BE2C (cell line): ENCODE measurements at regions not wholly inside any gene's neighbourhood (a gene's known extent, or its start where the extent isn't known, plus 50 kb on each side); places are given as distances from the start of the nearest gene placed in this dataset.

Source experiments
- DNase-seq: peaks from one replicate; pipeline ENCODE4 v3.0.0-alpha.2; 2020
- H3K27me3 ChIP-seq: fragments of 250-450 bp; sonication (Bioruptor Pico); 2 replicates; pipeline ENCODE4 v1.5.1; 2020; ENCODE audit warnings: mild to moderate bottlenecking
- H3K36me3 ChIP-seq: fragments of 250-450 bp; sonication (Bioruptor Pico); 2 replicates; pipeline ENCODE4 v1.5.1; 2020; ENCODE audit warnings: mild to moderate bottlenecking
- H3K4me1 ChIP-seq: fragments of 250-450 bp; sonication (Bioruptor Pico); 2 replicates; pipeline ENCODE4 v1.5.1; 2020
- H3K4me3 ChIP-seq: 2 replicates; pipeline ENCODE4 v1.5.1; 2011; ENCODE audit warnings: low read depth, low read length
- H3K9me3 ChIP-seq: fragments of 250-450 bp; sonication (Bioruptor Pico); 2 replicates; pipeline ENCODE4 v1.5.1; 2020
- TF ChIP-seq, protein P1 (sequence below): IDR thresholded peaks from 2 replicates; pipeline ENCODE4 v1.5.1; 2012; ENCODE audit warnings: mild to moderate bottlenecking, low read depth, low read length

GRCh38 chr7:10733747-10734146 is 239.9 kb upstream of the PHF14 start:
- DNase-seq: no peak
- no peaks in the 10 kb centered on the region for H3K4me1 ChIP-seq
- no peak overlapping the region for H3K4me3 ChIP-seq
- H3K27me3 ChIP-seq: no peaks in the 10 kb centered on the region
- no peaks in the 10 kb centered on the region for H3K9me3 ChIP-seq
- H3K36me3 ChIP-seq: no peaks in the 10 kb centered on the region
- TF ChIP-seq, protein P1, sequence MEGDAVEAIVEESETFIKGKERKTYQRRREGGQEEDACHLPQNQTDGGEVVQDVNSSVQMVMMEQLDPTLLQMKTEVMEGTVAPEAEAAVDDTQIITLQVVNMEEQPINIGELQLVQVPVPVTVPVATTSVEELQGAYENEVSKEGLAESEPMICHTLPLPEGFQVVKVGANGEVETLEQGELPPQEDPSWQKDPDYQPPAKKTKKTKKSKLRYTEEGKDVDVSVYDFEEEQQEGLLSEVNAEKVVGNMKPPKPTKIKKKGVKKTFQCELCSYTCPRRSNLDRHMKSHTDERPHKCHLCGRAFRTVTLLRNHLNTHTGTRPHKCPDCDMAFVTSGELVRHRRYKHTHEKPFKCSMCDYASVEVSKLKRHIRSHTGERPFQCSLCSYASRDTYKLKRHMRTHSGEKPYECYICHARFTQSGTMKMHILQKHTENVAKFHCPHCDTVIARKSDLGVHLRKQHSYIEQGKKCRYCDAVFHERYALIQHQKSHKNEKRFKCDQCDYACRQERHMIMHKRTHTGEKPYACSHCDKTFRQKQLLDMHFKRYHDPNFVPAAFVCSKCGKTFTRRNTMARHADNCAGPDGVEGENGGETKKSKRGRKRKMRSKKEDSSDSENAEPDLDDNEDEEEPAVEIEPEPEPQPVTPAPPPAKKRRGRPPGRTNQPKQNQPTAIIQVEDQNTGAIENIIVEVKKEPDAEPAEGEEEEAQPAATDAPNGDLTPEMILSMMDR: no peak

DNA sequence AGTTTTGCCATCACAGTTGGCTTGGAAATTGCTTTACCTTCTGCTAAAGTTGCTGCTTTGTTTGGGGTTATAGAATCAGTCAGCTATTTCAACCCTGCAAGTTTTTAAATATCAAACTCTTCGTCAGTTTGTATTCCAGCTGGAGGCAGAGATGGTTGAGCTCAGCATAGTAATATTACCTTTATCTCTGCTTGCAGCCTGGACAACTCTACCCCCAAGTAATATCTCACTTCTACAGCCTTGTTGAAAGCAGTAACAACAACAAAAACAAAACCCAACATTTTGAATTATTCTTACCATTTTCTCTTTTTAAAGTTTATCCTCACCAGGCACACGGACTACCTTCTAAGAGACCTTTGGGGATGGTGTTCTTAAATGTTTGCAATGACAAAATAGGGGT is 239.1 kb upstream of the PHF14 start:
- Histone ChIP-seq H3K36me3 (no peaks in the 10 kb centered on the region), H3K4me1 (no peaks in the 10 kb centered on the region), H3K27me3 (no peaks in the 10 kb centered on the region), H3K4me3 (no peak overlapping the region), H3K9me3 (no peaks in the 10 kb centered on the region)
- TF ChIP-seq, protein P1: no peak
- DNase-seq: no peak

DNA sequence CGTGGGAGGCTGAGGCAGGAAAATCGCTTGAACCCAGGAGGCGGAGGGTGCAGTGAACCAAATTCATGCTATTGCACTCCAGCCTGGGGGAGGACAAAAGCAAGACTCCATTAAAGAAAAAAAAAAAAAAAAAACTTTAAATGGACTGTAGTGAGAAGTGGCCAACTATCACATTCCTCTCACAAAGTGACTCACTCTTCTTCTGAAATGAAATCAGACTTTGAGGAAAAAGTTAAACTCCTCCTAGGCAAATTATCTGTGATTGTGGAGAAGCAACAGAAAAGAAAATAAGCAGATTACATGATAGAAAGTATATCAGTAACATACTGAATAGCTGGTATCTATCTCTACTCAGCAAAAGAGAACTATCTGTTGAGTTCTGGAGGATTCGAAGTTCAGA is 234.3 kb upstream of the PHF14 start:
- TF ChIP-seq, protein P1: no peak
- Histone ChIP-seq H3K27me3 (no peaks in the 10 kb centered on the region), H3K36me3 (no peaks in the 10 kb centered on the region), H3K4me3 (no peak overlapping the region), H3K9me3 (no peaks in the 10 kb centered on the region), H3K4me1 (no peaks in the 10 kb centered on the region)
- no peak for DNase-seq

GRCh38 chr7:10740805-10741204 is 232.9 kb upstream of the PHF14 start:
- Histone ChIP-seq H3K27me3 (no peaks in the 10 kb centered on the region), H3K4me1 (no peaks in the 10 kb centered on the region), H3K36me3 (no peaks in the 10 kb centered on the region), H3K9me3 (no peaks in the 10 kb centered on the region), H3K4me3 (no peak overlapping the region)
- DNase-seq: no peak
- TF ChIP-seq, protein P1: no peak

- TF ChIP-seq, protein P1: no peak
- H3K27me3 ChIP-seq: no peaks in the 10 kb centered on the region
- no peak overlapping the region for H3K4me3 ChIP-seq
- DNase-seq: no peak
- H3K4me1 ChIP-seq: no peaks in the 10 kb centered on the region
- no peaks in the 10 kb centered on the region for H3K36me3 ChIP-seq
- peaks cover 4% of the 10 kb centered on the region; the same call in 1 of the 2 replicates for H3K9me3 ChIP-seq
These were observed 216.7 kb upstream of the PHF14 start for GRCh38 chr7:10756981-10757380.

DNA sequence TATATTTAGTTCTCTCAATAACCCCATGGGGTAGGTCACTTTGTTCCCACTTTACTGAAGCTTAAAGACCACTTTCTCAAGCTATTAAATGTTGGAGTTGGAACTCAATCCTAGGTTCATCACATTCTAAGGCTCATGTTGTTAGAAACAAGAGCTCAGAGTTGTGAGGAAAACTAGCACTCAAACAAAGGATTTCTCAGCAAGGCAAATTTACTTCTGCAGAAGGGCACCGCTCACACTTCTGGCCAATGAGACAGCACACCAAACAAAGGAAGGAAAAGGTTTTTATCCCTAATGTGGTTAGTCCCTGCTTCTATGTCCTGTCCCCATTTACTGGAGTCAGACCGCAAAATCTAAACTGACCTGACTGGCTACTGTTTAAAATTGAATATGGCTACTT is 214.6 kb upstream of the PHF14 start:
- Histone ChIP-seq H3K36me3 (no peaks in the 10 kb centered on the region), H3K4me1 (no peaks in the 10 kb centered on the region), H3K27me3 (no peaks in the 10 kb centered on the region), H3K9me3 (no peaks in the 10 kb centered on the region), H3K4me3 (no peak overlapping the region)
- TF ChIP-seq, protein P1: no peak
- no peak for DNase-seq
